PC-3 (cell line): ENCODE measurements at regions not wholly inside any gene's neighbourhood (a gene's known extent, or its start where the extent isn't known, plus 50 kb on each side); places are given as distances from the start of the nearest gene placed in this dataset.

Source experiments
- ATAC-seq: fragments of 200-7000 bp; cut with Tn5 transposase; 2 replicates; pipeline ENCODE4 v1.9.1; 2020; ENCODE audit warnings: mild to moderate bottlenecking, moderate library complexity
- BruUV-seq: library from RNA; stranded (reverse); fragments of 400-500 nt; replicated peaks from 2 replicates; lab custom pipeline; 2021; lab: Mats Ljungman, UMichigan
- CTCF ChIA-PET: fragments of 300-600 bp; sonication (Branson Sonifier 250); formaldehyde crosslinking; loops from one replicate; lab custom pipeline; 2022; ENCODE audit warnings: antibody characterized with exemption; lab: Charles Lee
- POLR2A ChIA-PET: fragments of 300-600 bp; sonication (Branson Sonifier 250); formaldehyde crosslinking; loops from one replicate; lab custom pipeline; 2022; ENCODE audit warnings: antibody characterized with exemption; ENCODE audit not compliant: unreplicated experiment; lab: Charles Lee
- DNase-seq: peaks from one replicate; pipeline ENCODE4 v3.0.0-alpha.2; 2015
- H2AFZ ChIP-seq: fragments of 300-600 bp; sonication (generic); 2 replicates; pipeline ENCODE4 v1.6.0; 2016; ENCODE audit warnings: antibody characterized with exemption, low read length
- H3F3A ChIP-seq: fragments of 300-600 bp; sonication (generic); one replicate; pipeline ENCODE4 v1.6.0; 2017; ENCODE audit warnings: antibody characterized with exemption, low read length, control low read depth, mild to moderate bottlenecking; ENCODE audit not compliant: unreplicated experiment
- H3K27ac ChIP-seq: fragments of 300-600 bp; sonication (generic); 2 replicates; pipeline ENCODE4 v1.5.1; 2016; ENCODE audit warnings: mild to moderate bottlenecking, low read length
- H3K27me3 ChIP-seq: fragments of 300-600 bp; sonication (generic); 2 replicates; pipeline ENCODE4 v1.6.1; 2016; ENCODE audit warnings: low read length, mixed read lengths
- H3K36me3 ChIP-seq: fragments of 300-600 bp; sonication (generic); 2 replicates; pipeline ENCODE4 v1.6.1; 2016; ENCODE audit warnings: low read depth, mixed run types, low read length, mixed read lengths
- H3K4me1 ChIP-seq: fragments of 300-600 bp; sonication (generic); 2 replicates; pipeline ENCODE4 v1.5.1; 2016; ENCODE audit warnings: low read length; ENCODE audit not compliant: insufficient read depth
- H3K4me2 ChIP-seq: fragments of 300-600 bp; sonication (generic); 2 replicates; pipeline ENCODE4 v1.6.0; 2016; ENCODE audit warnings: low read length
- H3K4me3 ChIP-seq: fragments of 300-600 bp; sonication (generic); 2 replicates; pipeline ENCODE4 v1.5.1; 2016; ENCODE audit warnings: mild to moderate bottlenecking, low read length, mixed read lengths
- H3K79me2 ChIP-seq: fragments of 300-600 bp; sonication (generic); 2 replicates; pipeline ENCODE4 v1.6.1; 2017; ENCODE audit warnings: low read length, mixed read lengths
- H3K9ac ChIP-seq: fragments of 300-600 bp; sonication (generic); 2 replicates; pipeline ENCODE4 v1.6.0; 2016; ENCODE audit warnings: mild to moderate bottlenecking, low read length
- H3K9me2 ChIP-seq: fragments of 300-600 bp; sonication (generic); replicated peaks from 2 replicates; pipeline ENCODE4 v1.6.1; 2016; ENCODE audit warnings: mixed run types, low read length, mixed read lengths
- H3K9me3 ChIP-seq: fragments of 300-600 bp; sonication (generic); 2 replicates; pipeline ENCODE4 v1.6.1; 2016; ENCODE audit warnings: low read length, mixed read lengths
- H4K20me1 ChIP-seq: fragments of 300-600 bp; sonication (generic); 2 replicates; pipeline ENCODE4 v1.6.1; 2016; ENCODE audit warnings: low read length, mixed read lengths
- EZH2 ChIP-seq: fragments of 300-600 bp; sonication (generic); IDR thresholded peaks from one replicate; pipeline ENCODE4 v1.6.1; 2017; ENCODE audit warnings: antibody characterized with exemption, mild to moderate bottlenecking, low read length; ENCODE audit not compliant: unreplicated experiment
- EZH2phosphoT487 ChIP-seq: fragments of 300-600 bp; sonication (generic); IDR thresholded peaks from 2 replicates; pipeline ENCODE4 v1.6.1; 2018; ENCODE audit warnings: mild to moderate bottlenecking, antibody characterized with exemption, low read length, borderline replicate concordance
- intact Hi-C: fragments of 100-400 bp; cut with micrococcal nuclease; formaldehyde crosslinking; loops from 2 replicates; pipeline ENCODE4 v1.9.0; 2023
- TF ChIP-seq, protein P1 (sequence below): fragments of 300-600 bp; sonication (generic); conservative IDR thresholded peaks from 2 replicates; pipeline ENCODE4 v1.5.1; 2017; ENCODE audit warnings: antibody characterized with exemption, low read depth, mild to moderate bottlenecking, low read length

DNA sequence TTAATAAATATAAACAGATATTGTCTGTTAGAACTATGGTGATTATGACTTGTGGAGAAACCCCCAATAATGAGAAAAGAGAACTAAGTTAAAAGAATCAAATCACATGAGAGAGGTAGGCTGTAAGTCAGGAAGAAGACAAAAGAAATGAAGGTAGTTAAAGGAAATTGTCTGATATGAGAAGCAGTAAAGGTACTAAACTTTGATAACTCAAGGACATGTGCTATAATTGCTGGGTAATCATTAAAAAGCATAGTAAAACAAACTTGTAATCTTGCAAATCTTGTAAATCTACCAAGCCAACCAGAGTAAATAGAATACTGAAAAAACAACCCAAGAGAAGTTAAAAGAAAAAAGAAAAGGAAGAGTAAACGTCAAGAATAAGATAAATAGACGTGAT is 207.0 kb upstream of the CTNND2 start:
- CTCF ChIA-PET = no interaction called here
- intact Hi-C loops = no loop called here
- DNase-seq (no peak), ATAC-seq (no peak)
- Histone ChIP-seq H3K4me3 (no peak overlapping the region), H3K27ac (no peak overlapping the region), H3K9me3 (no peaks in the 10 kb centered on the region), H3F3A (no peaks in the 10 kb centered on the region), H3K9me2 (no peaks in the 10 kb centered on the region), H4K20me1 (no peaks in the 10 kb centered on the region), H3K36me3 (no peaks in the 10 kb centered on the region), H3K4me1 (no peaks in the 10 kb centered on the region), H3K27me3 (no peaks in the 10 kb centered on the region), H3K79me2 (no peaks in the 10 kb centered on the region), H3K4me2 (no peak overlapping the region), H2AFZ (no peak overlapping the region), H3K9ac (no peak overlapping the region)
- BruUV-seq = no TSS peak
- TF ChIP-seq EZH2 (no peak), EZH2phosphoT487 (no peak)
- TF ChIP-seq, protein P1, sequence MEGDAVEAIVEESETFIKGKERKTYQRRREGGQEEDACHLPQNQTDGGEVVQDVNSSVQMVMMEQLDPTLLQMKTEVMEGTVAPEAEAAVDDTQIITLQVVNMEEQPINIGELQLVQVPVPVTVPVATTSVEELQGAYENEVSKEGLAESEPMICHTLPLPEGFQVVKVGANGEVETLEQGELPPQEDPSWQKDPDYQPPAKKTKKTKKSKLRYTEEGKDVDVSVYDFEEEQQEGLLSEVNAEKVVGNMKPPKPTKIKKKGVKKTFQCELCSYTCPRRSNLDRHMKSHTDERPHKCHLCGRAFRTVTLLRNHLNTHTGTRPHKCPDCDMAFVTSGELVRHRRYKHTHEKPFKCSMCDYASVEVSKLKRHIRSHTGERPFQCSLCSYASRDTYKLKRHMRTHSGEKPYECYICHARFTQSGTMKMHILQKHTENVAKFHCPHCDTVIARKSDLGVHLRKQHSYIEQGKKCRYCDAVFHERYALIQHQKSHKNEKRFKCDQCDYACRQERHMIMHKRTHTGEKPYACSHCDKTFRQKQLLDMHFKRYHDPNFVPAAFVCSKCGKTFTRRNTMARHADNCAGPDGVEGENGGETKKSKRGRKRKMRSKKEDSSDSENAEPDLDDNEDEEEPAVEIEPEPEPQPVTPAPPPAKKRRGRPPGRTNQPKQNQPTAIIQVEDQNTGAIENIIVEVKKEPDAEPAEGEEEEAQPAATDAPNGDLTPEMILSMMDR = no peak
- POLR2A ChIA-PET = no interaction called here

DNA sequence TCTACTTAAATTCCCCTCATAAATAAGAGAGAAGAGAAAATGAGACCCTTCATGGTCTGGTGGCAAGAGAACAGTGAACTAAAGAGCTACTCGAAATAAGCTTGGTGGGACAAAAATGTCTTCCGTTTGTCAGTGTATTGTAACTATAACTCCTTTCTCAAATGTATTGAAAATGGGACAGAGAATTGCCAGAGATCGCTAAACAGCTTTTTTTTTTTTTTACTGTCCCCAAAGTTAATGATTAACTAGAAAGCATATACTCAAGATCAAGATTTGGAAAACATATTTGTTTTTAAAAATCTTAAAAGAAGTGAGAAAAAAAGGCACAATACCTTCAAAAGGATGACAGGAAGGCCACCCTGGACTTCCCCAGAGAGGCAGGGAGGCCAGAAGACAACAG is 206.4 kb upstream of the CTNND2 start:
- ChIA-PET POLR2A (no interaction called here), CTCF (no interaction called here)
- Histone ChIP-seq H3K36me3 (no peaks in the 10 kb centered on the region), H3K4me2 (no peak overlapping the region), H3K27me3 (no peaks in the 10 kb centered on the region), H3K79me2 (no peaks in the 10 kb centered on the region), H3K9me2 (no peaks in the 10 kb centered on the region), H3F3A (no peaks in the 10 kb centered on the region), H2AFZ (no peak overlapping the region), H4K20me1 (no peaks in the 10 kb centered on the region), H3K4me3 (no peak overlapping the region), H3K9ac (no peak overlapping the region), H3K27ac (no peak overlapping the region), H3K9me3 (no peaks in the 10 kb centered on the region), H3K4me1 (no peaks in the 10 kb centered on the region)
- DNase-seq = no peak
- no TSS peak for BruUV-seq
- ATAC-seq = no peak
- TF ChIP-seq, protein P1 = no peak
- TF ChIP-seq EZH2phosphoT487 (no peak), EZH2 (no peak)
- intact Hi-C loops = no loop called here

DNA sequence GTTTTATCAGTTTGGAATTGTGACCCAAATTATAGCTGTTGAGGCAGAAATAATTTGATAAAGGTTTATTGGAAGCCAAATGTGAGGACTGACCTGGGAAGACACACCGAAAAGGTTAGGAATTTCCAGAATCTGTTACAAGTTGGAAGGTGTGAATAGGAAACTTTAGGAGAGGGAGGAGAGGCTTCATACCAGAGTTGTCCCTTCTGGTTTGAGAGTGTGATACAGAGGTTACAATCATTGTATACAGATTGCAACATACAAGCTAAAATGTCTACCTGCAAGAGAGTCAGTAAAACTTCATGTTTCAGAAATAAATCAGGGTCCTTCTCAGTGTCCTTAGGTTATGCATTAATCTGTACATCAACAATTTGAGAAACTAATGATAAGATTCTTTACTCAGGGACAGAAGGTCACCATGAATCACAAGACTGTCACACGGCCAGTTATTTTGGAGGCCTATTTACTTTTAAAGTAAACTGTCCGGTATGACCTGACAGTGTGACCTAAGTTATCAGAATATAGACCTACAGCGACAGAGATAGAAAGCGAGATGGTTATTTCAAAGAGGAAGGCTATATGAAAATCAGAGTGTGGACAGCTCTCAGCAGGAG is 204.9 kb upstream of the CTNND2 start:
- H3K9me2 ChIP-seq = no peaks in the 10 kb centered on the region
- ATAC-seq = no peak
- no peak overlapping the region for H3K9ac ChIP-seq
- no peak overlapping the region for H3K4me2 ChIP-seq
- H3K9me3 ChIP-seq = no peaks in the 10 kb centered on the region
- TF ChIP-seq EZH2phosphoT487 (no peak), EZH2 (no peak)
- TF ChIP-seq, protein P1 = no peak
- intact Hi-C loops = loop anchor here (5.0 kb wide), 1 partner anchor 138 kb away; no protein-coding TSS in a partner anchor
- no peak overlapping the region for H2AFZ ChIP-seq
- H3K4me1 ChIP-seq = no peaks in the 10 kb centered on the region
- no peak for DNase-seq
- H3K36me3 ChIP-seq = no peaks in the 10 kb centered on the region
- no peak overlapping the region for H3K27ac ChIP-seq
- no peaks in the 10 kb centered on the region for H4K20me1 ChIP-seq
- H3K4me3 ChIP-seq = no peak overlapping the region
- no peaks in the 10 kb centered on the region for H3F3A ChIP-seq
- ChIA-PET CTCF (no interaction called here), POLR2A (no interaction called here)
- H3K79me2 ChIP-seq = no peaks in the 10 kb centered on the region
- no peaks in the 10 kb centered on the region for H3K27me3 ChIP-seq
- no TSS peak for BruUV-seq
